PC-3 (cell line): ENCODE measurements at regions not wholly inside any gene's neighbourhood (a gene's known extent, or its start where the extent isn't known, plus 50 kb on each side); places are given as distances from the start of the nearest gene placed in this dataset.

Experiments used
- ATAC-seq: fragments of 200-7000 bp; cut with Tn5 transposase; 2 replicates; pipeline ENCODE4 v1.9.1; 2020; ENCODE audit warnings: mild to moderate bottlenecking, moderate library complexity
- BruUV-seq: library from RNA; stranded (reverse); fragments of 400-500 nt; replicated peaks from 2 replicates; lab custom pipeline; 2021; lab: Mats Ljungman, UMichigan
- CTCF ChIA-PET: fragments of 300-600 bp; sonication (Branson Sonifier 250); formaldehyde crosslinking; loops from one replicate; lab custom pipeline; 2022; ENCODE audit warnings: antibody characterized with exemption; lab: Charles Lee
- POLR2A ChIA-PET: fragments of 300-600 bp; sonication (Branson Sonifier 250); formaldehyde crosslinking; loops from one replicate; lab custom pipeline; 2022; ENCODE audit warnings: antibody characterized with exemption; ENCODE audit not compliant: unreplicated experiment; lab: Charles Lee
- DNase-seq: peaks from one replicate; pipeline ENCODE4 v3.0.0-alpha.2; 2015
- H2AFZ ChIP-seq: fragments of 300-600 bp; sonication (generic); 2 replicates; pipeline ENCODE4 v1.6.0; 2016; ENCODE audit warnings: antibody characterized with exemption, low read length
- H3F3A ChIP-seq: fragments of 300-600 bp; sonication (generic); one replicate; pipeline ENCODE4 v1.6.0; 2017; ENCODE audit warnings: antibody characterized with exemption, low read length, control low read depth, mild to moderate bottlenecking; ENCODE audit not compliant: unreplicated experiment
- H3K27ac ChIP-seq: fragments of 300-600 bp; sonication (generic); 2 replicates; pipeline ENCODE4 v1.5.1; 2016; ENCODE audit warnings: mild to moderate bottlenecking, low read length
- H3K27me3 ChIP-seq: fragments of 300-600 bp; sonication (generic); 2 replicates; pipeline ENCODE4 v1.6.1; 2016; ENCODE audit warnings: low read length, mixed read lengths
- H3K36me3 ChIP-seq: fragments of 300-600 bp; sonication (generic); 2 replicates; pipeline ENCODE4 v1.6.1; 2016; ENCODE audit warnings: low read depth, mixed run types, low read length, mixed read lengths
- H3K4me1 ChIP-seq: fragments of 300-600 bp; sonication (generic); 2 replicates; pipeline ENCODE4 v1.5.1; 2016; ENCODE audit warnings: low read length; ENCODE audit not compliant: insufficient read depth
- H3K4me2 ChIP-seq: fragments of 300-600 bp; sonication (generic); 2 replicates; pipeline ENCODE4 v1.6.0; 2016; ENCODE audit warnings: low read length
- H3K4me3 ChIP-seq: fragments of 300-600 bp; sonication (generic); 2 replicates; pipeline ENCODE4 v1.5.1; 2016; ENCODE audit warnings: mild to moderate bottlenecking, low read length, mixed read lengths
- H3K79me2 ChIP-seq: fragments of 300-600 bp; sonication (generic); 2 replicates; pipeline ENCODE4 v1.6.1; 2017; ENCODE audit warnings: low read length, mixed read lengths
- H3K9ac ChIP-seq: fragments of 300-600 bp; sonication (generic); 2 replicates; pipeline ENCODE4 v1.6.0; 2016; ENCODE audit warnings: mild to moderate bottlenecking, low read length
- H3K9me2 ChIP-seq: fragments of 300-600 bp; sonication (generic); replicated peaks from 2 replicates; pipeline ENCODE4 v1.6.1; 2016; ENCODE audit warnings: mixed run types, low read length, mixed read lengths
- H3K9me3 ChIP-seq: fragments of 300-600 bp; sonication (generic); 2 replicates; pipeline ENCODE4 v1.6.1; 2016; ENCODE audit warnings: low read length, mixed read lengths
- H4K20me1 ChIP-seq: fragments of 300-600 bp; sonication (generic); 2 replicates; pipeline ENCODE4 v1.6.1; 2016; ENCODE audit warnings: low read length, mixed read lengths
- EZH2 ChIP-seq: fragments of 300-600 bp; sonication (generic); IDR thresholded peaks from one replicate; pipeline ENCODE4 v1.6.1; 2017; ENCODE audit warnings: antibody characterized with exemption, mild to moderate bottlenecking, low read length; ENCODE audit not compliant: unreplicated experiment
- EZH2phosphoT487 ChIP-seq: fragments of 300-600 bp; sonication (generic); IDR thresholded peaks from 2 replicates; pipeline ENCODE4 v1.6.1; 2018; ENCODE audit warnings: mild to moderate bottlenecking, antibody characterized with exemption, low read length, borderline replicate concordance
- intact Hi-C: fragments of 100-400 bp; cut with micrococcal nuclease; formaldehyde crosslinking; loops from 2 replicates; pipeline ENCODE4 v1.9.0; 2023
- TF ChIP-seq, protein P1 (sequence below): fragments of 300-600 bp; sonication (generic); conservative IDR thresholded peaks from 2 replicates; pipeline ENCODE4 v1.5.1; 2017; ENCODE audit warnings: antibody characterized with exemption, low read depth, mild to moderate bottlenecking, low read length

DNA sequence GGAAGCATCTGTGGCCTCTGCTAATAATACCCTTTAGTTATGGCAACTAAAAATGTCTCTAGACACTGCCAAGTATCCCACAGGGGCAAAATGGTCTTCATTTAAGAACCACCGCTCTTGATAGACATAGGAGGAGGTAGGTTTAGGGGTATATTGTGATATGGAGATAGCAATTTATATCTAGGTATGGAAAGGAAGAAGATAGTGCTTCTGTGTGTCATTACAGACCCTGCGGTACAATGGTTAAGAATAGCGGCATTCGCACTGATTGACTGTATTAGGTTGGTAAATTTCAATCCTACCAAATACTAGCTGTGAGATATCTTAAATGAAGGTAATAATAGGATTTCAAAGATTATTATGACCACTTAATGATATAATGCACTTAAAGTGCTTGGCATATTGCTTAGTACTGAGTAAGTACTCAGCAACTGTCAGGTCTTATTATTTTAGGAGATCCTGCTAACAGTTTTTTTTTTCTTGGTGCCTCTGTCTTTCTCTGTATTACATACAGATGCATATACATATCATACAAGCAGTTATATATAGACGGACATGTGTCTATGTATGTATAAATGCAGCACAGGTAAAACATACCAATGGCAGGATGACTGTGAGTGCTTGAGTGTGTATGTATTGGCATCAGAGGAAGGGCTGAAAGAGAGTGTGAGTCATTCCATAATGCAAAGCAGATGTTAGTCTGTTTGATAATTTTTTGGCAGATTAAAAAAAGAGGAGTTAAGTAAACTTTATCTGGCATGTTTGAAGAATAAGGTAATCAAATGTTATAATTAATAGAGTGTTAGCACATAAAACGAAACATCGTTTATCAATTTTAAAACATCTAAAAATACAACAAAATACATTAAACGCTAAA is 50.0 kb upstream of the ITGB8 start:
- Histone ChIP-seq H3K36me3 (no peaks in the 10 kb centered on the region), H4K20me1 (no peaks in the 10 kb centered on the region), H3K4me1 (no peaks in the 10 kb centered on the region), H3K9me2 (no peaks in the 10 kb centered on the region), H2AFZ (no peak overlapping the region), H3K79me2 (no peaks in the 10 kb centered on the region), H3F3A (no peaks in the 10 kb centered on the region), H3K9me3 (no peaks in the 10 kb centered on the region), H3K4me2 (no peak overlapping the region), H3K27ac (no peak overlapping the region), H3K27me3 (no peaks in the 10 kb centered on the region), H3K4me3 (no peak overlapping the region), H3K9ac (no peak overlapping the region)
- no peak for TF ChIP-seq EZH2
- TF ChIP-seq EZH2phosphoT487, result no peak
- TF ChIP-seq, protein P1, sequence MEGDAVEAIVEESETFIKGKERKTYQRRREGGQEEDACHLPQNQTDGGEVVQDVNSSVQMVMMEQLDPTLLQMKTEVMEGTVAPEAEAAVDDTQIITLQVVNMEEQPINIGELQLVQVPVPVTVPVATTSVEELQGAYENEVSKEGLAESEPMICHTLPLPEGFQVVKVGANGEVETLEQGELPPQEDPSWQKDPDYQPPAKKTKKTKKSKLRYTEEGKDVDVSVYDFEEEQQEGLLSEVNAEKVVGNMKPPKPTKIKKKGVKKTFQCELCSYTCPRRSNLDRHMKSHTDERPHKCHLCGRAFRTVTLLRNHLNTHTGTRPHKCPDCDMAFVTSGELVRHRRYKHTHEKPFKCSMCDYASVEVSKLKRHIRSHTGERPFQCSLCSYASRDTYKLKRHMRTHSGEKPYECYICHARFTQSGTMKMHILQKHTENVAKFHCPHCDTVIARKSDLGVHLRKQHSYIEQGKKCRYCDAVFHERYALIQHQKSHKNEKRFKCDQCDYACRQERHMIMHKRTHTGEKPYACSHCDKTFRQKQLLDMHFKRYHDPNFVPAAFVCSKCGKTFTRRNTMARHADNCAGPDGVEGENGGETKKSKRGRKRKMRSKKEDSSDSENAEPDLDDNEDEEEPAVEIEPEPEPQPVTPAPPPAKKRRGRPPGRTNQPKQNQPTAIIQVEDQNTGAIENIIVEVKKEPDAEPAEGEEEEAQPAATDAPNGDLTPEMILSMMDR, result no peak
- intact Hi-C loops, result no loop called here
- BruUV-seq, result no TSS peak
- POLR2A ChIA-PET, result no interaction called here
- CTCF ChIA-PET, result no interaction called here
- peak; percentile 53; the same call in 1 of the 2 replicates for ATAC-seq
- peak; percentile 15 for DNase-seq
